Natural killer cell (primary cell): ENCODE measurements at regions not wholly inside any gene's neighbourhood (a gene's known extent, or its start where the extent isn't known, plus 50 kb on each side); places are given as distances from the start of the nearest gene placed in this dataset.

Experiments
- ATAC-seq, 3 donors: fragments of 150-1000 bp in 2 of 3; fragments of 200-7000 bp in 1 of 3; cut with Tn5 transposase; 1 replicate in 1 of 3; 2 replicates in 2 of 3; pipeline ENCODE4 v1.10.0; 2021; ENCODE audit warnings: mild to moderate bottlenecking in 2 of 3, moderate library complexity in 2 of 3
- DNase-seq, 2 donors: peaks; one replicate each; pipeline versions ENCODE4 v3.0.0 to v3.0.0-alpha.2; 2013 to 2021; ENCODE audit warnings: mixed read lengths in 1 of 2
- H3K27ac ChIP-seq: one replicate; pipeline ENCODE4 v1.5.1; 2013; ENCODE audit warnings: mild to moderate bottlenecking, low read length
- H3K27me3 ChIP-seq: one replicate; pipeline ENCODE4 v1.6.1; 2013; ENCODE audit warnings: low read length; ENCODE audit not compliant: control insufficient read depth, insufficient read depth
- H3K36me3 ChIP-seq: one replicate; pipeline ENCODE4 v1.6.1; 2013; ENCODE audit warnings: low read length; ENCODE audit not compliant: control insufficient read depth, insufficient read depth
- H3K4me1 ChIP-seq: one replicate; pipeline ENCODE4 v1.6.1; 2013; ENCODE audit warnings: low read length; ENCODE audit not compliant: control insufficient read depth, insufficient read depth
- H3K4me3 ChIP-seq: one replicate; pipeline ENCODE4 v1.5.1; 2013; ENCODE audit warnings: low read length
- H3K9me3 ChIP-seq: one replicate; pipeline ENCODE4 v1.6.1; 2013; ENCODE audit warnings: low read length; ENCODE audit not compliant: control insufficient read depth, insufficient read depth
- H3K27ac Mint-ChIP-seq, 2 donors: one replicate each; pipeline ENCODE4 v1.8.0; 2022; ENCODE audit warnings: mild to moderate bottlenecking in 2 of 2, mixed read lengths in 2 of 2, moderate library complexity in 1 of 2
- H3K27me3 Mint-ChIP-seq, 2 donors: one replicate each; pipeline ENCODE4 v1.8.0; 2022; ENCODE audit warnings: low read depth in 2 of 2, mixed read lengths in 2 of 2
- H3K36me3 Mint-ChIP-seq: one replicate; pipeline ENCODE4 v1.8.0; 2022; ENCODE audit warnings: mixed read lengths
- H3K4me1 Mint-ChIP-seq, 2 donors: one replicate each; pipeline ENCODE4 v1.8.0; 2022; ENCODE audit warnings: mixed read lengths in 2 of 2
- H3K4me3 Mint-ChIP-seq: one replicate; pipeline ENCODE4 v1.8.0; 2022; ENCODE audit warnings: mild to moderate bottlenecking, moderate library complexity, mixed read lengths
- H3K9me3 Mint-ChIP-seq, 2 donors: one replicate each; pipeline ENCODE4 v1.8.0; 2022; ENCODE audit warnings: mixed read lengths in 2 of 2
- CTCF ChIP-seq: fragments of 200-600 bp; IDR thresholded peaks from one replicate; pipeline ENCODE4 v1.8.0; 2022; ENCODE audit warnings: antibody characterized with exemption
- WGBS: methylation state at CpG from one replicate; pipeline ENCODE4 v1.1.7; 2013; ENCODE audit warnings: missing lambda C conversion rate; ENCODE audit not compliant: insufficient coverage; 5-methylcytosine and 5-hydroxymethylcytosine counted together
- intact Hi-C: fragments of 100-400 bp; cut with micrococcal nuclease; formaldehyde crosslinking; loops from one replicate; pipeline ENCODE4 v1.14.2; 2022

DNA sequence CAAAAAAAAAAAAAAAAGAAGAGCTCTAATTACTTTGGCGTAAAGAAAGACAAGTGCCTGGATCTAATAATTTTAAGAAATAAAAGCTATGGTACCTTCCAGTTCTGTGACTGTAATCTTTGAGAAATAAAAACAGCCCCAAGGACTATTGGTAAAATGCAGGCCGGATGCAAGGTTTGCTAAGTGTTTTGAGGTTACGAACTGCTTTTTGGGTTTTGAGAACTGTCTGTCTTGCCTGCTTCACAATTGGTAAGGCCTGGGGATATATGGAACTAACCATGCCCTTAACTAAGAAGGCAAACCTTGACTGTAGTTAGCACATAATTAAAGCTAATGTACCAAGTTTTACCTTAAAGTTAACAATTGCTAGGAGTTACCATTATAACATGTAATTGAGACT, 388.4 kb upstream of the CBLB start:
- H3K27ac ChIP-seq = no peak overlapping the region
- Mint-ChIP-seq H3K27ac (no peak overlapping the region), H3K27me3 (no peaks in the 10 kb centered on the region), H3K4me1 (no peaks in the 10 kb centered on the region), H3K36me3 (no peaks in the 10 kb centered on the region), H3K9me3 (no peaks in the 10 kb centered on the region), H3K4me3 (no peak overlapping the region)
- H3K36me3 ChIP-seq = no peaks in the 10 kb centered on the region
- DNase-seq (no peak), ATAC-seq (no peak)
- peak overlapping the region; percentile 38 for H3K4me3 ChIP-seq
- H3K4me1 ChIP-seq = no peaks in the 10 kb centered on the region
- H3K9me3 ChIP-seq = no peaks in the 10 kb centered on the region
- no peaks in the 10 kb centered on the region for H3K27me3 ChIP-seq
- WGBS = 88% methylated on average over 3 of the region's 3 CpGs
- TF ChIP-seq CTCF = no peak
- intact Hi-C loops = no loop called here

DNA sequence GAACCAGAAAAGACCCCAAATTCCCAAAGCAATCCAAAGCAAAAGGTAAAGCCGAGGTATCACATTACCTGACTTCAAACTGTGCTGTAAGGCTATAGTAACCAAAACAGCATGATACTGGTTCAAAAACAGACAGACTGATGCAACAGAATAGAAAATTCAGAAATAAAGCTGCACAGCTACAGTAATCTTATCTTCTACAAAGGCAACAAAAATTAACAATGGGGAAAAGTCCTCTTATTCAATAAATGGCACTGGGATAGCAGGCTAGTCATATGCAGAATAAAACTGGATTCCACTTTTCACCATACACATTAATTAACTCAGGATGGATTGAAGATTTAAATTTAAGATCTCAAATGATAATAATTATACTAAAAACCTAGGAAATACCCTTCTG, 392.6 kb upstream of the CBLB start:
- 100% methylated on average over 1 of the region's 1 CpG for WGBS
- no peaks in the 10 kb centered on the region for H3K4me1 Mint-ChIP-seq

DNA sequence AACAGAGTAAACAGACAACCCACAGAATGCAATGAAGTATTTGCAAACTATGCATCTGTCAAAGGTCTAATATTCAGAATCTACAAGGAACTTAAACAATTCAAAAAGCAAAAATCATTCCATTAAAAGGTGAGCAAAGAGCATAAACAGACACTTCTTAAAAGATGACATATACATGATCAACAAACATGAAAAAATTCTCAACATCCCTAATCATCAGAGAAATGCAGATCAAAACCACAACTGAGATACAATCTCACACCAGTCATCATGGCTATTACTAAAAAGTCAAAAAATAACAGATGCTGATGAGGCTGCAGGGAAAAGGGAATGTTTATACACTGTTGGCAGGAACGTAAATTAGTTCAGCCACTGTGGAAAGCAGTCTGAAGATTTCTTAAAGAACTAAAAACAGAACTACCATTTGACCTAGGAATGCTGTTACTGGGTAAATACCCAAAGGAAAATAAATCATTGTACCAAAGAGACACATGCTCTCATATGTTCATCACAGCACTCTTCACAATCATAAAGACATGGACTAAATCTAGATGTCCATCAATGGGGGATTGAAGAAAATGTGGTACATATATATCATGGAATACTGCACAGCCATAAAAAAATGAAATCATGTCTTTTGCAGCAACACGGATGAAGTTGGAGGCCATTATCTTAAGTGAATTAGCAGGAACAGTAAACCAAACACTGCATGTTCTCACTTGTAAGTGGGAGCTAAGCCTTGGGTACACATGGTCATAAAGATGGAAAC, 393.3 kb upstream of the CBLB start:
- H3K4me3 ChIP-seq = no peak overlapping the region
- no peak overlapping the region for H3K27ac ChIP-seq
- H3K27me3 ChIP-seq = no peaks in the 10 kb centered on the region
- Mint-ChIP-seq H3K36me3 (no peaks in the 10 kb centered on the region), H3K9me3 (no peaks in the 10 kb centered on the region), H3K4me3 (no peak overlapping the region), H3K27me3 (no peaks in the 10 kb centered on the region), H3K27ac (no peak overlapping the region), H3K4me1 (no peaks in the 10 kb centered on the region)
- 94% methylated on average over 2 of the region's 2 CpGs for WGBS
- ATAC-seq = no peak
- intact Hi-C loops = no loop called here
- DNase-seq = no peak
- no peaks in the 10 kb centered on the region for H3K36me3 ChIP-seq
- H3K4me1 ChIP-seq = no peaks in the 10 kb centered on the region
- TF ChIP-seq CTCF = no peak
- no peaks in the 10 kb centered on the region for H3K9me3 ChIP-seq

More for the DNA sequence above, 392.6 kb upstream of the CBLB start:
- no peak overlapping the region for H3K27ac ChIP-seq
- H3K36me3 ChIP-seq = no peaks in the 10 kb centered on the region
- H3K9me3 Mint-ChIP-seq = no peaks in the 10 kb centered on the region
- H3K27me3 Mint-ChIP-seq = no peaks in the 10 kb centered on the region
- DNase-seq (no peak), ATAC-seq (no peak)
- H3K27ac Mint-ChIP-seq = no peak overlapping the region
- no peaks in the 10 kb centered on the region for H3K9me3 ChIP-seq
- intact Hi-C loops = no loop called here
- TF ChIP-seq CTCF = no peak
- H3K4me1 ChIP-seq = no peaks in the 10 kb centered on the region
- no peak overlapping the region for H3K4me3 Mint-ChIP-seq
- H3K36me3 Mint-ChIP-seq = no peaks in the 10 kb centered on the region
- no peaks in the 10 kb centered on the region for H3K27me3 ChIP-seq
- H3K4me3 ChIP-seq = no peak overlapping the region

DNA sequence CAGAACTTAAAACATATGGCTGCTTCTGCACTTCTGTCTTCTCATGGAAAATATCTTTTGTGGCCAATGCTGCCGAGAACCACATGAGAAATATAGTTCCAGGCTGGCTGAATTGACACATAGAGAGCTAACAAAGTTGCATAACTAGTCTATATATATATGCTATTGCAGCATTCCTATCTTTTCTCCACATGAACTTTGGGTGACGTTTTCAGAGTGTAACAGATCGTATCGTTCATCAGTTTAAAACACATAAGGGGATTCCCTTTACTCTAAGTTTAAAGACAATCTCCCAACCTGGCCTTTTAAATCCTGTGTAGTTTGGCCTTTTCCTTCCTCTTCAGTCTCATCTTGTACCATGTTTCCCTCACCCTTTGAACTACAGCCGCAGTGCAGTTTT, 394.2 kb upstream of the CBLB start:
- H3K4me1 Mint-ChIP-seq = no peaks in the 10 kb centered on the region
- no peak for TF ChIP-seq CTCF
- no peak overlapping the region for H3K27ac Mint-ChIP-seq

More for the DNA sequence above, 394.2 kb upstream of the CBLB start:
- no peak for ATAC-seq
- Histone ChIP-seq H3K27ac (no peak overlapping the region), H3K4me3 (no peak overlapping the region), H3K36me3 (no peaks in the 10 kb centered on the region), H3K4me1 (no peaks in the 10 kb centered on the region), H3K9me3 (no peaks in the 10 kb centered on the region), H3K27me3 (no peaks in the 10 kb centered on the region)
- Mint-ChIP-seq H3K36me3 (no peaks in the 10 kb centered on the region), H3K9me3 (no peaks in the 10 kb centered on the region), H3K27me3 (no peaks in the 10 kb centered on the region), H3K4me3 (no peak overlapping the region)
- DNase-seq = no peak
- 96% methylated on average over 5 of the region's 5 CpGs for WGBS
- intact Hi-C loops = no loop called here
